Nephron progenitor cell (in vitro differentiated cells): ENCODE measurements at regions not wholly inside any gene's neighbourhood (a gene's known extent, or its start where the extent isn't known, plus 50 kb on each side); places are given as distances from the start of the nearest gene placed in this dataset.

Experiments
- DNase-seq: peaks from one replicate; pipeline ENCODE4 v3.0.0; 2021
- H3K27ac Mint-ChIP-seq: 2 replicates; pipeline ENCODE4 v1.8.0; 2021; ENCODE audit warnings: mild to moderate bottlenecking, moderate library complexity, mixed read lengths
- H3K27me3 Mint-ChIP-seq: 2 replicates; pipeline ENCODE4 v1.8.0; 2021; ENCODE audit warnings: mild to moderate bottlenecking, low read depth, mixed read lengths; ENCODE audit not compliant: poor library complexity
- H3K36me3 Mint-ChIP-seq: 2 replicates; pipeline ENCODE4 v1.8.0; 2021; ENCODE audit warnings: low read depth, mixed read lengths
- H3K4me1 Mint-ChIP-seq: 2 replicates; pipeline ENCODE4 v1.8.0; 2021; ENCODE audit warnings: mixed read lengths
- H3K4me3 Mint-ChIP-seq: 2 replicates; pipeline ENCODE4 v1.8.0; 2021; ENCODE audit warnings: mild to moderate bottlenecking, moderate library complexity, mixed read lengths
- H3K9me3 Mint-ChIP-seq: 2 replicates; pipeline ENCODE4 v1.8.0; 2021; ENCODE audit warnings: mild to moderate bottlenecking, moderate library complexity, mixed read lengths
- CTCF ChIP-seq: fragments of 200-600 bp; sonication (generic); IDR thresholded peaks from 2 replicates; pipeline ENCODE4 v1.5.0; 2021; ENCODE audit warnings: antibody characterized with exemption

- no peak for DNase-seq
- Mint-ChIP-seq H3K4me1 (no peaks in the 10 kb centered on the region), H3K27me3 (peaks cover 5% of the 10 kb centered on the region), H3K27ac (no peak overlapping the region), H3K4me3 (no peak overlapping the region), H3K36me3 (no peaks in the 10 kb centered on the region), H3K9me3 (no peaks in the 10 kb centered on the region)
- no peak for TF ChIP-seq CTCF
These were observed 130.5 kb upstream of the FOXN2 start for GRCh38 chr2:48183991-48184390.

- Mint-ChIP-seq H3K4me1 (no peaks in the 10 kb centered on the region), H3K9me3 (no peaks in the 10 kb centered on the region), H3K27ac (no peak overlapping the region), H3K27me3 (no peaks in the 10 kb centered on the region), H3K4me3 (no peak overlapping the region), H3K36me3 (no peaks in the 10 kb centered on the region)
- no peak for TF ChIP-seq CTCF
- DNase-seq = no peak
These were observed 127.0 kb upstream of the FOXN2 start for GRCh38 chr2:48187503-48187902.

DNA sequence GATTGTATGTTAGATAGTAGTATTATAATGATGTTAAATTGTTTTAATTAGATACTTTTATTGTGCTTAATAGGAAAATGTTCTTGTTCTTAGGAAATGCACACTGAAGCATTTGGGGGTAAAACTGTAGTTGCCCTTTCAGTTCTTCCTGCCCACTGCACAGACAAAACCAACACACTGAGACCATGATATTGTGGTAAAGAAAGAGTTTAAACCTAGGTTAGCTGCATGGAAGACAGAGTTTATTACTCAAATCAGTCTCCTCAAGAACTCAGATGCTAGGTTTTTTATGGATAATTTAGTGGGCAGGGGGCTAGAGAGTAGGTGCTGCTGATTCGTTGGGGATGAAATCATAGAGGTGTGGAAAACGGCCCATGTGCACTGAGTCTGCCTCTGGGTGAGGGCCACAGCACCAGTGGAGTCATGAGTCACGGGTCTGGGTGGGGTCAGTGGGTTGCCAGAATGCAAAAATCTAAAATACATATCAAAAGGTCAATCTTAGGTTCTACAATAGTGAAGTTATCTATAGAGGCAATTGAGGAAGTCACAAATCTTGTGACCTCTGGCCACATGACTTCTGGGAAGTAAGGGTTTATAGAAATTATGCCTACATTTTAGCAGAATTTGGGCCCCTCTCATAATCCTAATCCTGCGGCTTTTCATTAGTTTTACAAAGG is 124.8 kb upstream of the FOXN2 start:
- Mint-ChIP-seq H3K27me3 (no peaks in the 10 kb centered on the region), H3K4me1 (no peaks in the 10 kb centered on the region), H3K36me3 (no peaks in the 10 kb centered on the region), H3K4me3 (no peak overlapping the region), H3K27ac (no peak overlapping the region), H3K9me3 (no peaks in the 10 kb centered on the region)
- TF ChIP-seq CTCF = no peak
- DNase-seq = no peak

DNA sequence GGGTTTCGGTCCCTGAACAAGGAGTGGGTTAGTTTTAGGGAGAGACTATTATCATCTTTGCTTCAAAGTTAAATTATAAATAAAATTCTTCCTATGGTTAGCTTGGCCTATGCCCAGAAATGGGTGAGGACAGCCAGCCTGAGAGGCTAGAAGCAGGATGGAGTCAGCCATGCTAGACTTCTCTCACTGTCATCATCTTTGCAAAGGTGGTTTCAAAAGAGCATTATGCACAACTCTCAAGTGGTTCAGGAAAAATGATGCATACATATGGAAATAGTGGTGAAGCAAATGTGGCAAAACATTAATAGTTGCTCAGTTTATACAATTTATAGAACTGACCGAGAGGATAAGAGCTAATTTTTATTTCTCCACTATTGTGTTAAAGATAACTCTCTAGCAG is 124.3 kb upstream of the FOXN2 start:
- DNase-seq = no peak
- Mint-ChIP-seq H3K27me3 (no peaks in the 10 kb centered on the region), H3K27ac (no peak overlapping the region), H3K9me3 (no peaks in the 10 kb centered on the region), H3K36me3 (no peaks in the 10 kb centered on the region), H3K4me1 (no peaks in the 10 kb centered on the region), H3K4me3 (no peak overlapping the region)
- no peak for TF ChIP-seq CTCF

GRCh38 chr2:48194641-48195040 is 119.8 kb upstream of the FOXN2 start:
- Mint-ChIP-seq H3K9me3 (no peaks in the 10 kb centered on the region), H3K36me3 (no peaks in the 10 kb centered on the region), H3K4me1 (peaks cover 9% of the 10 kb centered on the region), H3K27ac (no peak overlapping the region), H3K27me3 (no peaks in the 10 kb centered on the region), H3K4me3 (no peak overlapping the region)
- no peak for DNase-seq
- TF ChIP-seq CTCF = no peak

- no peak for DNase-seq
- no peaks in the 10 kb centered on the region for H3K9me3 Mint-ChIP-seq
- H3K4me3 Mint-ChIP-seq = no peak overlapping the region
- H3K36me3 Mint-ChIP-seq = no peaks in the 10 kb centered on the region
- peaks cover 9% of the 10 kb centered on the region for H3K4me1 Mint-ChIP-seq
- H3K27me3 Mint-ChIP-seq = no peaks in the 10 kb centered on the region
- peak overlapping the region; percentile 40 for H3K27ac Mint-ChIP-seq
- no peak for TF ChIP-seq CTCF
These were observed 119.3 kb upstream of the FOXN2 start for GRCh38 chr2:48195169-48195568.
